Stomach (tissue), 4 donors: ENCODE measurements at regions not wholly inside any gene's neighbourhood (a gene's known extent, or its start where the extent isn't known, plus 50 kb on each side); places are given as distances from the start of the nearest gene placed in this dataset.

ENCODE experiments used
- CTCF ChIP-seq, 7 experiments: fragments of 450-650 bp in 4 of 7; fragments of 200-600 bp in 3 of 7; sonication (generic) in 3 of 7; IDR thresholded peaks; one replicate each; pipeline ENCODE4 v1.5.1; 2016 to 2019; ENCODE audit warnings: antibody characterized with exemption in 7 of 7, control low read depth in 2 of 7, mild to moderate bottlenecking in 1 of 7
- POLR2A ChIP-seq, 4 donors: fragments of 450-650 bp; IDR thresholded peaks; one replicate each; pipeline ENCODE4 v1.6.1; 2016; ENCODE audit warnings: antibody characterized with exemption in 4 of 4, control low read depth in 2 of 4, mild to moderate bottlenecking in 1 of 4, moderate library complexity in 1 of 4
- POLR2AphosphoS5 ChIP-seq, 3 donors: sonication (generic); formaldehyde crosslinking; IDR thresholded peaks; one replicate each; pipeline ENCODE4 v1.6.1; 2016; ENCODE audit warnings: antibody characterized with exemption in 3 of 3

GRCh38 chr9:90268613-90269012 is 374.0 kb downstream of the DIRAS2 start:
- no peak for TF ChIP-seq POLR2A (IDR thresholded peaks at IDR 0.05)
- TF ChIP-seq CTCF (IDR thresholded peaks at IDR 0.05), result no peak
- no peak for TF ChIP-seq POLR2AphosphoS5 (IDR thresholded peaks at IDR 0.05)
